H1 (cell line): ENCODE measurements at regions not wholly inside any gene's neighbourhood (a gene's known extent, or its start where the extent isn't known, plus 50 kb on each side); places are given as distances from the start of the nearest gene placed in this dataset.

Experiments used
- CTCF ChIA-PET: fragments of 300-600 bp; sonication (Branson Sonifier 250); formaldehyde crosslinking; loops from one replicate; lab custom pipeline; 2021; ENCODE audit not compliant: partially characterized antibody; lab: Charles Lee
- POLR2A ChIA-PET: fragments of 300-600 bp; sonication (Branson Sonifier 250); formaldehyde crosslinking; loops from one replicate; lab custom pipeline; 2021; ENCODE audit warnings: inconsistent platforms; ENCODE audit not compliant: partially characterized antibody; lab: Charles Lee
- DNase-seq, 2 experiments: peaks; one replicate each; pipeline versions ENCODE4 v3.0.0 to v3.0.0-alpha.2; 2010 to 2022; ENCODE audit warnings: low spot score in 2 of 2, low read depth in 1 of 2, mixed read lengths in 1 of 2
- FAIRE-seq: peaks from 2 replicates; lab custom pipeline; 2011; peaks lifted over from hg19 to GRCh38; lab: Jason Lieb, UNC
- H2AFZ ChIP-seq: 2 replicates; pipeline ENCODE4 v1.8.1; 2012; ENCODE audit warnings: low read length, inconsistent platforms
- H2AK5ac ChIP-seq: 2 replicates; pipeline ENCODE4 v1.6.1; 2013; ENCODE audit warnings: low read depth, low read length
- H2BK120ac ChIP-seq: replicated peaks from 2 replicates; pipeline ENCODE3; 2013; ENCODE audit warnings: low read depth, low read length, inconsistent platforms
- H2BK12ac ChIP-seq: 2 replicates; pipeline ENCODE4 v1.6.1; 2013; ENCODE audit warnings: low read depth, low read length
- H2BK15ac ChIP-seq: 2 replicates; pipeline ENCODE4 v1.6.1; 2013; ENCODE audit warnings: low read length
- H2BK20ac ChIP-seq: 2 replicates; pipeline ENCODE4 v1.6.1; 2013; ENCODE audit warnings: low read length
- H2BK5ac ChIP-seq: 2 replicates; pipeline ENCODE4 v1.6.1; 2013; ENCODE audit warnings: low read depth, low read length
- H3K14ac ChIP-seq: 2 replicates; pipeline ENCODE4 v1.6.1; 2013; ENCODE audit warnings: inconsistent platforms; ENCODE audit not compliant: insufficient read length
- H3K18ac ChIP-seq: 2 replicates; pipeline ENCODE4 v1.6.1; 2013; ENCODE audit warnings: low read length; ENCODE audit errors: extremely low read depth
- H3K23ac ChIP-seq: 2 replicates; pipeline ENCODE4 v1.6.1; 2013; ENCODE audit warnings: inconsistent platforms; ENCODE audit not compliant: insufficient read length
- H3K23me2 ChIP-seq: 2 replicates; pipeline ENCODE4 v1.6.1; 2013; ENCODE audit warnings: low read depth, low read length
- H3K27ac ChIP-seq: 2 replicates; pipeline ENCODE4 v1.6.1; 2011; ENCODE audit warnings: low read depth, low read length, inconsistent platforms
- H3K27me3 ChIP-seq, 4 experiments: replicated peaks in 1 of 4; 1 replicate in 1 of 4; 2 replicates in 3 of 4; pipeline versions ENCODE4 v1.6.1 to v1.8.1; 2011 to 2013; ENCODE audit warnings: low read length in 3 of 4, mild to moderate bottlenecking in 3 of 4, inconsistent platforms in 2 of 4, mixed read lengths in 2 of 4, moderate library complexity in 1 of 4; ENCODE audit not compliant: control insufficient read depth in 3 of 4, insufficient read depth in 3 of 4; ENCODE audit errors: extremely low read depth in 1 of 4
- H3K36me3 ChIP-seq, 4 experiments: 2 replicates each; pipeline versions ENCODE4 v1.6.1 to v1.8.1; 2011 to 2013; ENCODE audit warnings: mild to moderate bottlenecking in 4 of 4, low read length in 3 of 4, moderate library complexity in 2 of 4, control low read depth in 1 of 4, inconsistent platforms in 1 of 4; ENCODE audit not compliant: insufficient read depth in 4 of 4, control insufficient read depth in 2 of 4
- H3K4ac ChIP-seq: replicated peaks from 2 replicates; pipeline ENCODE3; 2013; ENCODE audit warnings: low read length, low read depth, mixed read lengths, inconsistent platforms; ENCODE audit not compliant: insufficient read length
- H3K4me1 ChIP-seq, 4 experiments: replicated peaks in 1 of 4; 1 replicate in 1 of 4; 2 replicates in 3 of 4; pipeline versions ENCODE4 v1.6.1 to v1.8.1; 2011 to 2013; ENCODE audit warnings: low read length in 3 of 4, inconsistent platforms in 2 of 4, mixed read lengths in 1 of 4; ENCODE audit not compliant: insufficient read depth in 4 of 4, control insufficient read depth in 3 of 4
- H3K4me2 ChIP-seq, 2 experiments: 2 replicates each; pipeline versions ENCODE4 v1.6.1 to v1.8.1; 2011 to 2013; ENCODE audit warnings: low read depth in 2 of 2, low read length in 2 of 2, control low read depth in 1 of 2, inconsistent platforms in 1 of 2, mild to moderate bottlenecking in 1 of 2; ENCODE audit not compliant: insufficient read depth in 1 of 2
- H3K4me3 ChIP-seq, 4 experiments: fragments of 200-600, 300-600 bp in 1 of 4; sonication (generic), shearing (Covaris generic), sonication (Bioruptor Twin) in 1 of 4; 2 replicates each; pipeline versions ENCODE4 v1.5.1 to v1.8.1; 2011 to 2016; ENCODE audit warnings: low read length in 4 of 4, low read depth in 3 of 4, control low read depth in 2 of 4, inconsistent platforms in 2 of 4, mild to moderate bottlenecking in 2 of 4, mixed read lengths in 1 of 4, moderate library complexity in 1 of 4; ENCODE audit not compliant: insufficient read depth in 2 of 4; ENCODE audit errors: extremely low read depth in 1 of 4
- H3K56ac ChIP-seq: replicated peaks from 2 replicates; pipeline ENCODE3; 2013; ENCODE audit warnings: low read depth, mild to moderate bottlenecking, mixed read lengths, low read length, inconsistent platforms; ENCODE audit not compliant: insufficient read length
- H3K79me1 ChIP-seq: 2 replicates; pipeline ENCODE4 v1.6.1; 2013; ENCODE audit warnings: low read depth, low read length, control low read depth
- H3K79me2 ChIP-seq, 2 experiments: 2 replicates each; pipeline versions ENCODE4 v1.6.1 to v1.8.1; 2012 to 2013; ENCODE audit warnings: low read length in 2 of 2, mild to moderate bottlenecking in 2 of 2, inconsistent platforms in 1 of 2; ENCODE audit not compliant: insufficient read depth in 2 of 2, control insufficient read depth in 1 of 2
- H3K9ac ChIP-seq, 4 experiments: replicated peaks in 1 of 4; 1 replicate in 1 of 4; 2 replicates in 3 of 4; pipeline versions ENCODE4 v1.6.1 to v1.8.1; 2011 to 2013; ENCODE audit warnings: low read depth in 3 of 4, low read length in 3 of 4, control low read depth in 2 of 4, mild to moderate bottlenecking in 2 of 4, moderate library complexity in 2 of 4, inconsistent platforms in 1 of 4; ENCODE audit errors: extremely low read depth in 1 of 4
- H3K9me3 ChIP-seq, 2 experiments: 2 replicates each; pipeline versions ENCODE4 v1.6.1 to v1.8.1; 2012 to 2013; ENCODE audit warnings: mild to moderate bottlenecking in 2 of 2, moderate library complexity in 2 of 2, control low read depth in 1 of 2, inconsistent platforms in 1 of 2, low read depth in 1 of 2, low read length in 1 of 2, mixed read lengths in 1 of 2; ENCODE audit not compliant: insufficient read depth in 2 of 2
- H4K20me1 ChIP-seq, 2 experiments: replicated peaks in 1 of 2; 2 replicates each; pipeline versions ENCODE3 to v1.8.1; 2011 to 2013; ENCODE audit warnings: inconsistent platforms in 2 of 2, low read length in 2 of 2, mild to moderate bottlenecking in 1 of 2; ENCODE audit not compliant: insufficient read depth in 2 of 2, control insufficient read depth in 1 of 2
- H4K5ac ChIP-seq: 2 replicates; pipeline ENCODE4 v1.6.1; 2013; ENCODE audit warnings: low read length, low read depth, mixed read lengths, inconsistent platforms; ENCODE audit not compliant: insufficient read length
- H4K8ac ChIP-seq: 2 replicates; pipeline ENCODE4 v1.8.0; 2013; ENCODE audit warnings: mild to moderate bottlenecking, moderate library complexity, low read length, inconsistent platforms; ENCODE audit not compliant: insufficient read depth; ENCODE audit errors: extremely low read depth
- H4K91ac ChIP-seq: replicated peaks from 2 replicates; pipeline ENCODE3; 2013; ENCODE audit warnings: low read length, mixed read lengths, inconsistent platforms; ENCODE audit not compliant: insufficient read length
- YY1 ChIP-seq: IDR thresholded peaks from 2 replicates; pipeline ENCODE4 v1.6.1; 2011; ENCODE audit warnings: low read depth, mild to moderate bottlenecking, low read length
- WGBS, 2 experiments: shearing (Covaris generic) in 1 of 2; methylation state at CpG; one replicate each; pipeline versions ENCODE4 v1.1.6 to v1.1.7; 2013 to 2015; ENCODE audit warnings: low lambda C conversion rate in 2 of 2, mixed read lengths in 2 of 2, inconsistent platforms in 1 of 2, low coverage in 1 of 2, missing lambda C conversion rate in 1 of 2; ENCODE audit not compliant: insufficient replicate concordance in 2 of 2, insufficient coverage in 1 of 2, insufficient read length in 1 of 2; ENCODE audit errors: extremely low coverage in 1 of 2, missing lambda C conversion rate in 1 of 2; 5-methylcytosine and 5-hydroxymethylcytosine counted together

DNA sequence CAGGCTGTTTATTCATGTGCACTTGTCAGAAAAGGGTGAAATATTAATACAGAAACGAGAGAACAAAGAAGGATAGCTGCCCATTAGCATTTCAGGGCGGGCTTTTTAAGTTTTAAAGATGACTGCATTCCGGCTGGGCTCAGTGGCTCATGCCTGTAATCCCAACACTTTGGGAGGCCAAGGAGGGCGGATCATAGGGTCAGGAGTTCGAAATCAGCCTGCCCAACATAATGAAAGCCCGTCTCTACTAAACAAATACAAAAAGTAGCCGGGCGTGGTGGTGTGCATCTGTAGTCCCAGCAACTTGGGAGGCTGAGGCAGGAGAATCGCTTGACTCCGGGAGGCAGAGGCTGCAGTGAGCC lies 130.5 kb downstream of the HFE start:
- no peak for FAIRE-seq
- H2AK5ac ChIP-seq: no peak overlapping the region
- peak overlapping the region; percentile 20 for H3K56ac ChIP-seq
- CTCF ChIA-PET: interaction anchor here (1.3 to 2.2 kb wide), 3 partner anchors 9 to 113 kb away, joined by 3 to 8 read pairs (median 4); no protein-coding TSS in a partner anchor
- H4K20me1 ChIP-seq: no peaks in the 10 kb centered on the region
- H3K79me2 ChIP-seq: no peaks in the 10 kb centered on the region
- H3K27ac ChIP-seq: peak overlapping the region; percentile 97
- WGBS, 2 experiments: 3% methylated on average over 10 of the region's 10 CpGs; no CpG with 5 or more reads in 1 of the 2 experiments
- no peaks in the 10 kb centered on the region for H3K9me3 ChIP-seq
- peak overlapping the region; percentile 57 to 98 (median 90) for H3K4me3 ChIP-seq
- H3K4ac ChIP-seq: no peak overlapping the region
- H3K36me3 ChIP-seq: no peaks in the 10 kb centered on the region
- POLR2A ChIA-PET: interaction anchor here (1.2 to 40.4 kb wide), 25 partner anchors 3 to 1676 kb away, joined by 3 to 2731 read pairs (median 33); a partner anchor contains a TSS
- no peak overlapping the region; the same call in 1 of the 2 replicates for H2BK5ac ChIP-seq
- peak overlapping the region; percentile 57 for H4K5ac ChIP-seq
- DNase-seq: no peak
- no peak overlapping the region for H2BK15ac ChIP-seq
- H3K27me3 ChIP-seq: no peaks in the 10 kb centered on the region
- H4K91ac ChIP-seq: no peak overlapping the region
- peaks cover 0 to 8% (median 1%) of the 10 kb centered on the region in 4 experiments; a peak in 5 of 7 replicates for H3K4me1 ChIP-seq
- peak overlapping the region; percentile 91 to 94 (median 94) for H3K9ac ChIP-seq
- no peak overlapping the region for H3K23ac ChIP-seq
- no peak overlapping the region for H2BK120ac ChIP-seq
- H2AFZ ChIP-seq: no peak overlapping the region
- H2BK12ac ChIP-seq: no peak overlapping the region; the same call in 1 of the 2 replicates
- peaks cover 10% of the 10 kb centered on the region for H3K23me2 ChIP-seq
- no peak overlapping the region for H3K18ac ChIP-seq
- H2BK20ac ChIP-seq: no peak overlapping the region
- H3K79me1 ChIP-seq: no peaks in the 10 kb centered on the region
- H4K8ac ChIP-seq: peak overlapping the region; percentile 28; the same call in 1 of the 2 replicates
- H3K4me2 ChIP-seq: peak overlapping the region; percentile 78 to 95
- no peak overlapping the region for H3K14ac ChIP-seq
- TF ChIP-seq YY1: no peak
